ENCODE measurements at regions not wholly inside any gene's neighbourhood (a gene's known extent, or its start where the extent isn't known, plus 50 kb on each side); places are given as distances from the start of the nearest gene placed in this dataset.

DNA sequence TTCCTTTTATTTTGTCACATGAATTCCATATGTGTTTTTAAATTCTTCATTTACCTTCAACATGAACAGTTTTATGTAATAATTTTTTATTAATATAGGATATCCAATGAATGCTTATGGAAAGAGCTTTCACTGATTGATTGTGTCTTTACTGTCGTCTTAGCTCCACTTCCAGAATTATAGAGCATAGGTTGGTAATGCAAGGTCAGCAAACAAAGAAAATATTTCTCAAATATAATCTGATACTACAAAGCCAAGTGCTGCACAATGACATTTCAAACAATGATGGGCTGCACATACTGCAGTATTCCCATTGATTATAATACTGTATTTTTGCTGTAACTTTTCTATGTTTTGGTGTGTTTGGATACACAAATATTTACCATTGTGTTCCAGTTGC lies 275.7 kb upstream of the RSPO3 start:
- Mint-ChIP-seq H3K9me3 (peaks cover 0 to 4% of the 10 kb centered on the region in 2 experiments; a peak in 2 of 5 replicates), H3K27ac (no peak overlapping the region), H3K4me3 (no peak overlapping the region), H3K27me3 (ENCODE audit: low read depth) (no peaks in the 10 kb centered on the region), H3K36me3 (ENCODE audit: insufficient read depth in 1 of 3, low read depth in 3 of 3) (no peaks in the 10 kb centered on the region), H3K4me1 (no peaks in the 10 kb centered on the region)
- Histone ChIP-seq H3K9ac (ENCODE audit: extremely low read depth, insufficient read length, low read length) (no peak overlapping the region), H3K56ac (ENCODE audit: insufficient read length, low read depth, low read length) (no peak overlapping the region), H3K79me2 (ENCODE audit: insufficient read depth, low read length) (no peaks in the 10 kb centered on the region), H2BK5ac (ENCODE audit: insufficient read length, low read length) (no peak overlapping the region), H3K23me2 (ENCODE audit: insufficient read length, low read depth, low read length, poor library complexity, severe bottlenecking) (no peaks in the 10 kb centered on the region), H4K20me1 (ENCODE audit: control insufficient read depth, insufficient read depth, insufficient read length) (no peaks in the 10 kb centered on the region), H3K79me1 (ENCODE audit: insufficient read depth, low read depth, low read length, poor library complexity, severe bottlenecking) (no peaks in the 10 kb centered on the region), H3K4me2 (ENCODE audit: insufficient read depth, insufficient read length, low read length) (no peak overlapping the region), H3K14ac (ENCODE audit: insufficient read depth, low read length) (no peak overlapping the region), H3K23ac (ENCODE audit: insufficient read length, low read depth, low read length) (no peak overlapping the region), H3K27ac (ENCODE audit: insufficient read length, low read depth, low read length) (no peak overlapping the region), H2AK5ac (ENCODE audit: insufficient read length, low read length) (no peak overlapping the region), H2BK15ac (ENCODE audit: low read depth, low read length) (no peak overlapping the region), H4K5ac (ENCODE audit: insufficient read length, low read depth, low read length) (no peak overlapping the region), H4K8ac (replicated peaks; ENCODE audit: insufficient read length, low read depth, low read length) (no peak overlapping the region), H2AFZ (ENCODE audit: low read length) (no peak overlapping the region), H3K27me3 (ENCODE audit: insufficient read depth, low read length) (no peaks in the 10 kb centered on the region), H2BK20ac (ENCODE audit: low read depth, low read length, poor library complexity, severe bottlenecking) (no peak overlapping the region), H2BK120ac (ENCODE audit: low read depth, low read length, poor library complexity, severe bottlenecking) (no peak overlapping the region), H3T11ph (ENCODE audit: low read length) (no peak overlapping the region), H3K4ac (ENCODE audit: low read depth, low read length) (no peak overlapping the region), H3K18ac (ENCODE audit: insufficient read length, low read depth, low read length) (no peak overlapping the region), H3K9me3 (ENCODE audit: control insufficient read depth, low read depth, low read length) (no peaks in the 10 kb centered on the region), H2BK12ac (ENCODE audit: insufficient read length, low read depth, low read length) (no peak overlapping the region), H3K4me1 (ENCODE audit: insufficient read depth, low read length) (no peaks in the 10 kb centered on the region), H4K91ac (ENCODE audit: insufficient read length, low read depth, low read length) (no peak overlapping the region)
- no CpG with 5 or more reads among the region's 1 CpG for WGBS (ENCODE audit: extremely low coverage, insufficient read length, low lambda C conversion rate)
- DNase-seq: no peak
- TF ChIP-seq, protein P1, sequence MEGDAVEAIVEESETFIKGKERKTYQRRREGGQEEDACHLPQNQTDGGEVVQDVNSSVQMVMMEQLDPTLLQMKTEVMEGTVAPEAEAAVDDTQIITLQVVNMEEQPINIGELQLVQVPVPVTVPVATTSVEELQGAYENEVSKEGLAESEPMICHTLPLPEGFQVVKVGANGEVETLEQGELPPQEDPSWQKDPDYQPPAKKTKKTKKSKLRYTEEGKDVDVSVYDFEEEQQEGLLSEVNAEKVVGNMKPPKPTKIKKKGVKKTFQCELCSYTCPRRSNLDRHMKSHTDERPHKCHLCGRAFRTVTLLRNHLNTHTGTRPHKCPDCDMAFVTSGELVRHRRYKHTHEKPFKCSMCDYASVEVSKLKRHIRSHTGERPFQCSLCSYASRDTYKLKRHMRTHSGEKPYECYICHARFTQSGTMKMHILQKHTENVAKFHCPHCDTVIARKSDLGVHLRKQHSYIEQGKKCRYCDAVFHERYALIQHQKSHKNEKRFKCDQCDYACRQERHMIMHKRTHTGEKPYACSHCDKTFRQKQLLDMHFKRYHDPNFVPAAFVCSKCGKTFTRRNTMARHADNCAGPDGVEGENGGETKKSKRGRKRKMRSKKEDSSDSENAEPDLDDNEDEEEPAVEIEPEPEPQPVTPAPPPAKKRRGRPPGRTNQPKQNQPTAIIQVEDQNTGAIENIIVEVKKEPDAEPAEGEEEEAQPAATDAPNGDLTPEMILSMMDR (conservative IDR thresholded peaks at IDR 0.05): no peak

All from H9 (cell line).